ENCODE measurements at regions not wholly inside any gene's neighbourhood (a gene's known extent, or its start where the extent isn't known, plus 50 kb on each side); places are given as distances from the start of the nearest gene placed in this dataset.

DNA sequence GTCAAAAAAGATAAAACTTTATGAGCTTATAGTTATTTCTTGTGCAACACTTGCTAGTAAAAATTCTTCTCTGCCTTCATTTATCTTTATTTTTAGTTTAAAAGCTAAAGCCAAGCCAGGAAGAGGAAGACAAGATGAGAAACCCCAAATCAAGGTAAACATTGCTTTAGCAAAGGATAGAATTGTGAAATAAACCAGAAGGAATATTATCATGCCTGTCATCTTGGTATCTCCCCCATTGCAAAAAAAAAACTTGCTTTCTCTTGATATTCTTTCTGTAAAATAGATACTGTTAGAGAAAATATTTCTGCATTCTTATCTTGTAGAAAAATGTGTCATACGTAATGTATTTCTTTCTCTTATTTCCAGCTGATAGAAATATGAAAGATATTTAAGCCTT is 432.8 kb downstream of the GJA1 start:
- TF ChIP-seq POLR2A (IDR thresholded peaks at IDR 0.05; ENCODE audit: low read depth): no peak
- no peak for TF ChIP-seq POLR2AphosphoS5 (IDR thresholded peaks at IDR 0.05)
